Activated naive CD8-positive, alpha-beta T cell treated with anti-CD3 and anti-CD28 coated beads, Interleukin-2, amount 10 ng/mL, durations not matched to agents 7 days and 5 days (primary cell): ENCODE measurements at regions not wholly inside any gene's neighbourhood (a gene's known extent, or its start where the extent isn't known, plus 50 kb on each side); places are given as distances from the start of the nearest gene placed in this dataset.

Experiments used
- ATAC-seq: fragments of 150-1000 bp; cut with Tn5 transposase; one replicate; pipeline ENCODE4 v1.10.0; 2021; ENCODE audit warnings: low read depth, moderate library complexity
- POLR2A ChIA-PET: fragments of 350-600 bp; sonication (Branson Sonifier 250); formaldehyde crosslinking; loops from one replicate; lab custom pipeline; 2021; ENCODE audit warnings: antibody characterized with exemption; lab: Charles Lee
- DNase-seq: peaks from one replicate; pipeline ENCODE4 v3.0.0; 2021
- H3K27ac Mint-ChIP-seq: one replicate; pipeline ENCODE4 v1.8.0; 2022; ENCODE audit warnings: mild to moderate bottlenecking, mixed read lengths
- H3K27me3 Mint-ChIP-seq: one replicate; pipeline ENCODE4 v1.8.0; 2022; ENCODE audit warnings: mild to moderate bottlenecking, moderate library complexity, mixed read lengths
- H3K36me3 Mint-ChIP-seq: one replicate; pipeline ENCODE4 v1.8.0; 2021; ENCODE audit warnings: mild to moderate bottlenecking, mixed read lengths
- H3K4me1 Mint-ChIP-seq: one replicate; pipeline ENCODE4 v1.8.0; 2021; ENCODE audit warnings: mixed read lengths
- H3K4me3 Mint-ChIP-seq: one replicate; pipeline ENCODE4 v1.8.0; 2022; ENCODE audit warnings: mild to moderate bottlenecking, moderate library complexity, mixed read lengths
- H3K9me3 Mint-ChIP-seq: one replicate; pipeline ENCODE4 v1.8.0; 2021; ENCODE audit warnings: mixed read lengths

GRCh38 chr1:30312226-30312625 lies 411.2 kb downstream of the MATN1 start:
- peaks cover 11% of the 10 kb centered on the region for H3K27me3 Mint-ChIP-seq
- H3K36me3 Mint-ChIP-seq, result no peaks in the 10 kb centered on the region
- no peak overlapping the region for H3K4me3 Mint-ChIP-seq
- DNase-seq (no peak), ATAC-seq (no peak)
- H3K27ac Mint-ChIP-seq, result no peak overlapping the region
- POLR2A ChIA-PET, result no interaction called here
- no peaks in the 10 kb centered on the region for H3K4me1 Mint-ChIP-seq
- H3K9me3 Mint-ChIP-seq, result no peaks in the 10 kb centered on the region

- no peaks in the 10 kb centered on the region for H3K4me1 Mint-ChIP-seq
- no peak overlapping the region for H3K4me3 Mint-ChIP-seq
- ATAC-seq, result no peak
- no peaks in the 10 kb centered on the region for H3K36me3 Mint-ChIP-seq
- POLR2A ChIA-PET, result no interaction called here
- H3K9me3 Mint-ChIP-seq, result no peaks in the 10 kb centered on the region
- no peak overlapping the region for H3K27ac Mint-ChIP-seq
- H3K27me3 Mint-ChIP-seq, result peaks cover 11% of the 10 kb centered on the region
- no peak for DNase-seq
Observed at GRCh38 chr1:30311749-30312148, 411.6 kb downstream of the MATN1 start.

- Mint-ChIP-seq H3K4me1 (no peaks in the 10 kb centered on the region), H3K9me3 (no peaks in the 10 kb centered on the region)
- no peak for DNase-seq
Observed at GRCh38 chr1:30310966-30311742, 412.2 kb downstream of the MATN1 start.

GRCh38 chr1:30307182-30307581 lies 416.2 kb downstream of the MATN1 start:
- peaks cover 9% of the 10 kb centered on the region for H3K27me3 Mint-ChIP-seq
- POLR2A ChIA-PET, result no interaction called here
- no peak overlapping the region for H3K4me3 Mint-ChIP-seq
- H3K9me3 Mint-ChIP-seq, result no peaks in the 10 kb centered on the region
- H3K36me3 Mint-ChIP-seq, result no peaks in the 10 kb centered on the region
- H3K27ac Mint-ChIP-seq, result no peak overlapping the region
- no peaks in the 10 kb centered on the region for H3K4me1 Mint-ChIP-seq
- no peak for ATAC-seq
- no peak for DNase-seq

More at GRCh38 chr1:30310966-30311742, 412.2 kb downstream of the MATN1 start:
- ATAC-seq, result no peak
- Mint-ChIP-seq H3K27me3 (peaks cover 11% of the 10 kb centered on the region), H3K27ac (no peak overlapping the region), H3K4me3 (no peak overlapping the region), H3K36me3 (no peaks in the 10 kb centered on the region)
- POLR2A ChIA-PET, result no interaction called here

GRCh38 chr1:30305519-30305918 lies 417.9 kb downstream of the MATN1 start:
- H3K9me3 Mint-ChIP-seq, result no peaks in the 10 kb centered on the region
- H3K36me3 Mint-ChIP-seq, result no peaks in the 10 kb centered on the region
- no peak for DNase-seq
- POLR2A ChIA-PET, result no interaction called here
- H3K27ac Mint-ChIP-seq, result no peak overlapping the region
- ATAC-seq, result no peak
- no peak overlapping the region for H3K4me3 Mint-ChIP-seq
- H3K27me3 Mint-ChIP-seq, result peaks cover 12% of the 10 kb centered on the region
- no peaks in the 10 kb centered on the region for H3K4me1 Mint-ChIP-seq

DNA sequence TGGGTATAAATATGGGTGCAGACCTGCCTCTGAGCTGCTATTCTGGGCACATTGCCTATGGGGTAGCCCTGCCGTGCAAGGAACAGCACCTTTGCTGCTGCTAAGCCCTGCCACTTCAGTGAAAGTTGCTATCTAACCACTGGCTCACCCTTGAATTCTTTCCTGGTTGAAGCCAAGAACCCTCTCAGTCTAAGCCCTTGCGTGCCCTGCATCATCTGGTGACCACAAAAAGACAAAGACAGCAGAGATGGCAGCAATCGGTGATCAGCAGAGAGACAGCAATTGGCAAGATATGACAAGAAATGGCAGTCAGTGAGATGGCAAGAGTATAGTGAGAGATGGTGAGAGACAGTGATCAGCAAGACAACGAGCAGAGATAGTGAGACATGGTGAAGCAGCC lies 418.3 kb downstream of the MATN1 start:
- no peaks in the 10 kb centered on the region for H3K9me3 Mint-ChIP-seq
- H3K4me1 Mint-ChIP-seq, result no peaks in the 10 kb centered on the region
- peaks cover 12% of the 10 kb centered on the region for H3K27me3 Mint-ChIP-seq
- POLR2A ChIA-PET, result no interaction called here
- H3K4me3 Mint-ChIP-seq, result no peak overlapping the region
- no peaks in the 10 kb centered on the region for H3K36me3 Mint-ChIP-seq
- DNase-seq (no peak), ATAC-seq (no peak)
- H3K27ac Mint-ChIP-seq, result no peak overlapping the region

DNA sequence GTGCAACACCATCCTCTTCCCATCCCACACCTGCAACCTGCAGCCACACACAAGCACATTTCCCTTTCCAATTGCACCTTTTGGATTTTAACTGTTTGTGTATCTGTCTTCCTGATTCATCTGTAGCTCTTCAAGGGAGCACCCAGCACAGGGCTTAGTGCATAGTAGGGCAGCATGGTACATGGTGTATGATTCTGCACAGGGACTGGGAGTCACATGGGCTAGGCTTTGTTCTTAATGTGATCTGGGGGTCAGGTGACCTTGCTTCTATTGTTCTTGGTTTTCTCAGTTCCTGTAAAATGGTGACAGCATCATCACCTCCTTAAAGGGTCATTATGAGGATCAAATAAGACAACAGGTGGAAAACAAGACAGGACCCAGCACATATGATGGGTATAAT lies 419.3 kb downstream of the MATN1 start:
- DNase-seq (no peak), ATAC-seq (no peak)
- no peaks in the 10 kb centered on the region for H3K36me3 Mint-ChIP-seq
- POLR2A ChIA-PET, result no interaction called here
- no peaks in the 10 kb centered on the region for H3K4me1 Mint-ChIP-seq
- H3K27ac Mint-ChIP-seq, result no peak overlapping the region
- no peak overlapping the region for H3K4me3 Mint-ChIP-seq
- peaks cover 12% of the 10 kb centered on the region for H3K27me3 Mint-ChIP-seq
- H3K9me3 Mint-ChIP-seq, result no peaks in the 10 kb centered on the region

DNA sequence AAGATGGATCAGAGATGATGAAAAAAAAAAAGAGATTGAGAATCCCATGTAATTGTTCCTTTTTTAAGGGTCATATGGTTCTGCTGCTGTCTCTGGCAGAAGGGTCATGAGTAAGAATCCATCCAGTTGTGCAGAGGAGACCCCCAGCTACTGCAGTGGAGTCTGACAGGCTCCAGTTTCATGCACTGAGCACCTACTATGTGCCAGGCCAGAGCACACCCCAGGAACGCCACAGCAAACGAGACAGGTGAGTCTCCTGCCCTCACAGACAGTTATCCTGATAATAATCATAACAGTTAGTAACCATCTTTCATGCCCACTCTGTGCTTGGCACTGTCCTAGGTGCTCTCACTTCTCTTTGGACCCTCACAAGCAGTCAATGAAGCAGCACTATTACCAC lies 420.0 kb downstream of the MATN1 start:
- Mint-ChIP-seq H3K36me3 (no peaks in the 10 kb centered on the region), H3K9me3 (no peaks in the 10 kb centered on the region), H3K27ac (no peak overlapping the region), H3K4me1 (no peaks in the 10 kb centered on the region), H3K27me3 (peaks cover 5% of the 10 kb centered on the region), H3K4me3 (no peak overlapping the region)
- POLR2A ChIA-PET, result no interaction called here
- DNase-seq (no peak), ATAC-seq (no peak)

DNA sequence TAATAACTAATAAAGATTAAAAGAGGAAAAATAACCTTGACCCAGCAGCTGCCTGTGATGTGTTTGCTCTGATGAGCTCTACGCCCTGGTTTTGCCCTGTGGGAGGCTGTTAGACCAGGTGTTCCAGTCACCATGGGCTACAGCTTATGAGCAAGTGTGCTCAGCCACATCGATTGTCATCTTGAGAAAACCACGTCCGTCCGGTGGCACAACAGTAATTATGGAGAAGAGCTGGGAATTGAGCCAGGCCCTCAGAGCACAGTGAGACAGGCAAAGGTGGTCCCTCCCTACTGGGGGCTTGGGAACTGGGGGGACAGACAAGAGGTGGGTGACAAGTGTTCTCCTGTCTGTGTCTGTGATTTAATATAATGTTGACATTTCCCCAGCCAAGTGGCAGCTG lies 420.5 kb downstream of the MATN1 start:
- DNase-seq, result no peak
- no peak for ATAC-seq
- POLR2A ChIA-PET, result no interaction called here
- Mint-ChIP-seq H3K27me3 (peaks cover 4% of the 10 kb centered on the region), H3K4me1 (no peaks in the 10 kb centered on the region), H3K4me3 (no peak overlapping the region), H3K27ac (no peak overlapping the region), H3K9me3 (no peaks in the 10 kb centered on the region), H3K36me3 (no peaks in the 10 kb centered on the region)

DNA sequence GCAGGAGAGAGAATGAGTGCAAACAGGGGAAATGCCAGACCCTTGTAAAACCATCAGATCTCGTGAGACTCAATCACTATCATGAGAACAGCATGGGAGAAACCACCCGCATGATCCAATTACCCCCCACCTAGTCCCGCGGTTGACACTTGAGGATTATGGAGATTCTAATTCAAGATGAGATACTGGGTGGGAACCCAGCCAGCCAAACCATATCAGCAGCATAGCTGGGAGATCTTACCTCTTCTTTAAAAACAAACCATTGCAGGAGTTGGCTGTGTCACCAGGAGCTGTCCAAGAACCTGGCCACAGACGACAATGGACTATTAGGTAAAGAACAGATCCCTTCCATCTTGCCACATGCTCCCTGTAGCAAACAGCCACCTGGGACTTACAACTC lies 422.7 kb downstream of the MATN1 start:
- H3K27me3 Mint-ChIP-seq, result peaks cover 7% of the 10 kb centered on the region
- no peak overlapping the region for H3K27ac Mint-ChIP-seq
- H3K4me1 Mint-ChIP-seq, result no peaks in the 10 kb centered on the region
- POLR2A ChIA-PET, result no interaction called here
- ATAC-seq, result no peak
- DNase-seq, result no peak
- H3K36me3 Mint-ChIP-seq, result no peaks in the 10 kb centered on the region
- peaks cover 2% of the 10 kb centered on the region for H3K9me3 Mint-ChIP-seq
- no peak overlapping the region for H3K4me3 Mint-ChIP-seq

DNA sequence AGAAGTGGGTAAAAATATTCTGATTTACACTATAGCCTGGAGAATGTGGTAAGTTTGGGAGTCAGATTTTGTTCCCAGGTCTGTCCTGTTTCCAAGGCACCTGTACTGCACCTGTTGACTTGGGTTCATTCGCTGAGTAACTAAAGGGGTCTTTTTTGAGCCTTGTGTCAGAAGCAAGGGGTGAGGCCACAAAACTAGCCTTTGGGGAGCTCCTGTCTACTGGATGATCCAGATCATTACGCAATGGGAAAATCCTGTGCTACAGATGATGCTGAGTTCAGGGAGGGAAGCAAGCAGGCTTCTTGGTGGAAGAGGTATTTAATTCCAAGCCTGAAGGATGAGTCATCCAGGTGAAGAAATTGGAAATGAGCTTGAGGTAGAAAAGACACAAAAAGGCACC lies 424.0 kb downstream of the MATN1 start:
- no peaks in the 10 kb centered on the region for H3K36me3 Mint-ChIP-seq
- ATAC-seq (no peak), DNase-seq (no peak)
- H3K4me1 Mint-ChIP-seq, result no peaks in the 10 kb centered on the region
- H3K27me3 Mint-ChIP-seq, result peaks cover 7% of the 10 kb centered on the region
- POLR2A ChIA-PET, result no interaction called here
- no peak overlapping the region for H3K27ac Mint-ChIP-seq
- H3K4me3 Mint-ChIP-seq, result no peak overlapping the region
- peaks cover 2% of the 10 kb centered on the region for H3K9me3 Mint-ChIP-seq

DNA sequence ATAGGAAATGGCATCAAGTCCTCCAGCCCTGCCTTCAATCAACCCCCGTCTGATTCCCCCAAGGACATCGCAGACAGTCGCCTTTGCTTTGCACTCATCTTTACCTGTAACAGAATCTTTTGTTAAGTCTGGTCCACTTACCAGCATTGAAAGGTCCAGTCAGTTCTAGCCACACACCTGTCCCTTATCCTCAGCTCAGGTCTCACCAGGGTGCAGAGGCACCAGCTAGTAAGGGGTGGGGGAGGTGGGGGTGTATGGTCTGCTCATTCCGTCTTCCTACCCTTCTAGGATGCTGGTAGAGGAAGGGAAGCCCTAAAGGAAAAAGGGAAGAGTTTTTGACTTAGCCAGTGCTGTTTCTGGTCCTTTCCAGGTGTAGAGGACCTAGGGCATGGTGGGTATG lies 427.7 kb downstream of the MATN1 start:
- POLR2A ChIA-PET, result no interaction called here
- Mint-ChIP-seq H3K4me3 (no peak overlapping the region), H3K36me3 (no peaks in the 10 kb centered on the region), H3K27me3 (peaks cover 25% of the 10 kb centered on the region), H3K9me3 (peaks cover 2% of the 10 kb centered on the region), H3K4me1 (no peaks in the 10 kb centered on the region), H3K27ac (no peak overlapping the region)
- DNase-seq, result no peak
- ATAC-seq, result no peak

- Mint-ChIP-seq H3K27me3 (peaks cover 29% of the 10 kb centered on the region), H3K9me3 (peaks cover 2% of the 10 kb centered on the region), H3K27ac (no peak overlapping the region), H3K36me3 (no peaks in the 10 kb centered on the region), H3K4me3 (no peak overlapping the region), H3K4me1 (no peaks in the 10 kb centered on the region)
- DNase-seq, result no peak
- no peak for ATAC-seq
- POLR2A ChIA-PET, result no interaction called here
Observed at GRCh38 chr1:30295266-30295665, 428.1 kb downstream of the MATN1 start.

GRCh38 chr1:30294508-30294907 lies 428.9 kb downstream of the MATN1 start:
- H3K4me1 Mint-ChIP-seq, result no peaks in the 10 kb centered on the region
- H3K27me3 Mint-ChIP-seq, result peaks cover 29% of the 10 kb centered on the region
- H3K9me3 Mint-ChIP-seq, result peaks cover 2% of the 10 kb centered on the region
- POLR2A ChIA-PET, result no interaction called here
- no peak overlapping the region for H3K27ac Mint-ChIP-seq
- no peak for DNase-seq
- H3K4me3 Mint-ChIP-seq, result no peak overlapping the region
- H3K36me3 Mint-ChIP-seq, result no peaks in the 10 kb centered on the region
- ATAC-seq, result no peak
